ENCODE measurements at regions not wholly inside any gene's neighbourhood (a gene's known extent, or its start where the extent isn't known, plus 50 kb on each side); places are given as distances from the start of the nearest gene placed in this dataset.

DNA sequence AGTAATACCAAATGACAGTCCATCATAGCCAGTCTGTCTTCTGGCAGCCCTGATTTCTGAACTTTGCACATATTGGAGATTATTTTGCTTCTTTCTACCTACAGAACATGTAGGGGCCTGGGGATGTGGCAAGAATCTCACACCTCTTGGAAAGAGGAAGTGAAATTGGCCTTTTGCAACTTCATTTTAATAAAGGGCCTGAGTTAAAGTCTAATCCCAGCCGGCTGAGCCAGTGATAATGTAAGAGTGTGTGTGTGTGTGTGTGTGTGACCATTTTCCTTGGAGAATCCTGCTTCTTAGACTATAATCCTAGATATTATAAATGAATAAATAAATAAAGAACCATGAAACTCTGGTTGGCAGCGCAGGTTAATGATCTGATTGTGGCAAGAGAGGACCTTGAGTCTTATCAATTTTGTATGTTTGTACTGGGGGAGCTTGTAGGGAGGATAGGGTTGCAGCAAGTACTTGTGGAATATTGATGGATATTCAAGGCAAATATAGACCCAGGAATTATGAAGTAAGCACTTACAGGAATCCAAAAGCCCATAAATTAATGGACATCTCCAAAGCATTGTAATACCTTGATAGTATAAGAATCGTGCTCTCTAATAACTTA, 233.2 kb upstream of the AMIGO2 start:
- intact Hi-C loops (cut with DNase I; ENCODE audit: low total_unique reads): no loop called here
- H3K27ac ChIP-seq: no peak overlapping the region
- no peaks in the 10 kb centered on the region for H3K36me3 ChIP-seq (ENCODE audit: low read depth, missing control alignments)
- 58 to 86% methylated on average over 3 of the region's 3 CpGs for WGBS, 2 donors
- no peak for DNase-seq
- H3K4me1 ChIP-seq: no peaks in the 10 kb centered on the region
- no peak overlapping the region for H3K4me3 ChIP-seq
- no peaks in the 10 kb centered on the region for H3K27me3 ChIP-seq
- TF ChIP-seq, protein P1, sequence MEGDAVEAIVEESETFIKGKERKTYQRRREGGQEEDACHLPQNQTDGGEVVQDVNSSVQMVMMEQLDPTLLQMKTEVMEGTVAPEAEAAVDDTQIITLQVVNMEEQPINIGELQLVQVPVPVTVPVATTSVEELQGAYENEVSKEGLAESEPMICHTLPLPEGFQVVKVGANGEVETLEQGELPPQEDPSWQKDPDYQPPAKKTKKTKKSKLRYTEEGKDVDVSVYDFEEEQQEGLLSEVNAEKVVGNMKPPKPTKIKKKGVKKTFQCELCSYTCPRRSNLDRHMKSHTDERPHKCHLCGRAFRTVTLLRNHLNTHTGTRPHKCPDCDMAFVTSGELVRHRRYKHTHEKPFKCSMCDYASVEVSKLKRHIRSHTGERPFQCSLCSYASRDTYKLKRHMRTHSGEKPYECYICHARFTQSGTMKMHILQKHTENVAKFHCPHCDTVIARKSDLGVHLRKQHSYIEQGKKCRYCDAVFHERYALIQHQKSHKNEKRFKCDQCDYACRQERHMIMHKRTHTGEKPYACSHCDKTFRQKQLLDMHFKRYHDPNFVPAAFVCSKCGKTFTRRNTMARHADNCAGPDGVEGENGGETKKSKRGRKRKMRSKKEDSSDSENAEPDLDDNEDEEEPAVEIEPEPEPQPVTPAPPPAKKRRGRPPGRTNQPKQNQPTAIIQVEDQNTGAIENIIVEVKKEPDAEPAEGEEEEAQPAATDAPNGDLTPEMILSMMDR (IDR thresholded peaks at IDR 0.05): no peak
- TF ChIP-seq POLR2A (IDR thresholded peaks at IDR 0.05): no peak
- H3K9me3 ChIP-seq: no peaks in the 10 kb centered on the region

DNA sequence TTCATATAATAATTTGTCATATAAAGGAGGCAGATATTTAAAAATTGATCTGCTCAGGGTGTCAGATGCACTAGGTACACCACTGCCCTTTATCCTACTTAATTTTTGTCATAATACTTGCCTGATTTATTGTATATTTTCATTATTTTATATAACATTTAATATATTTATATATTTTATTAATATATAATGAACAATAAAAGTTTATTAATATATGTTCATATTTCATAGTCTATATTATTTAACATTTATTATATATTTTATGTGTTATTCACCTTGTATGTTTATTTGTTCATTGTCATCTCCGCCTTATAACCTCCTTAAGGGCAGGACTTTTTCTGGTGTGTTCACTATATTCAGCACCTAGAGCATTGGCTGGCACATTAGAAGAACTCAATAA, 232.4 kb upstream of the AMIGO2 start:
- intact Hi-C loops (cut with DNase I; ENCODE audit: low total_unique reads): no loop called here
- Histone ChIP-seq H3K4me3 (no peak overlapping the region), H3K36me3 (ENCODE audit: low read depth, missing control alignments) (no peaks in the 10 kb centered on the region), H3K4me1 (no peaks in the 10 kb centered on the region), H3K27me3 (no peaks in the 10 kb centered on the region), H3K27ac (no peak overlapping the region), H3K9me3 (no peaks in the 10 kb centered on the region)
- no peak for DNase-seq
- 90 to 96% methylated on average over 1 of the region's 1 CpG for WGBS, 2 donors
- TF ChIP-seq, protein P1 (IDR thresholded peaks at IDR 0.05): no peak
- TF ChIP-seq POLR2A (IDR thresholded peaks at IDR 0.05): no peak

DNA sequence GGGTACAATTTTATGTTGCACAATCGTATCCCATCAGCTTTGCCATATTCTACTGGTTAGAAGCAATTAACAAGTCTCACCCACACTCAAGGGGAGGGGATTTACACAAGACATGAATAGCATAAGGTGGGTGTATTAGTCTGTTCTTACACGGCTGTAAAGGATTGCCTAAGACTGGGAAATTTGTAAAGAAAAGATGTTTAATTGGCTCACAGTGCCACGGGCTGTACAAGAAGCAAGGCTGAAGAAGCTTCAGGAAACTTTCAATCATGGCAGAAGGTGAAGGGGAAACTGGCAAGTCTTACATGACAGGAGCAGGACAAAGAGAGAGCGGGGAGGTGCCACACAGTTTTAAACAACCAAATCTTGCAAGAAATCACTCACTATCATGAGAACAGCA, 231.8 kb upstream of the AMIGO2 start:
- Histone ChIP-seq H3K27ac (no peak overlapping the region), H3K4me1 (no peaks in the 10 kb centered on the region), H3K4me3 (no peak overlapping the region), H3K36me3 (ENCODE audit: low read depth, missing control alignments) (no peaks in the 10 kb centered on the region), H3K27me3 (no peaks in the 10 kb centered on the region), H3K9me3 (no peaks in the 10 kb centered on the region)
- WGBS, 2 donors: 81 to 92% methylated on average over 4 of the region's 4 CpGs
- TF ChIP-seq, protein P1 (IDR thresholded peaks at IDR 0.05): no peak
- TF ChIP-seq POLR2A (IDR thresholded peaks at IDR 0.05): no peak
- intact Hi-C loops (cut with DNase I; ENCODE audit: low total_unique reads): no loop called here
- no peak for DNase-seq

DNA sequence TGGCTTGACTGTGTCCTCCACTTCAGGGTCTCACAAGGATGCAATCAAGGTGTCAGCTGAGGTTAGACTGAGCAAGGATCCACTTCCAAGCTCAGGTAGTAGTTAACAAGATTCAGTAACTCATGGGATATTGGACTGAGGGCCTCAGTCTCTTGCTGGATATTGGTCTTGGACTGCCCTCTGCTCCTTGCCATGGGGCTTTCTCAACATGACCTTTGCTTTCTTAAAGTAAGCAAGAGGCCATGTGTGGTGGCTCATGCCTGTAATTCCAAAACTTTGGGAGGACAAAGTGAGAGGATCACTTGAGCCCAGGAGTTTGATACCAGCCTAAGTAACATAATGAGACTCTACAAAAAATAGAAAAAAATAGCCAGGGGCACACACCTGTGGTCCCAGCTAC, 231.3 kb upstream of the AMIGO2 start:
- Histone ChIP-seq H3K27me3 (no peaks in the 10 kb centered on the region), H3K9me3 (no peaks in the 10 kb centered on the region), H3K4me3 (no peak overlapping the region), H3K4me1 (no peaks in the 10 kb centered on the region), H3K27ac (no peak overlapping the region), H3K36me3 (ENCODE audit: low read depth, missing control alignments) (no peaks in the 10 kb centered on the region)
- no peak for DNase-seq
- intact Hi-C loops (cut with DNase I; ENCODE audit: low total_unique reads): no loop called here
- no peak for TF ChIP-seq POLR2A (IDR thresholded peaks at IDR 0.05)
- TF ChIP-seq, protein P1 (IDR thresholded peaks at IDR 0.05): no peak

DNA sequence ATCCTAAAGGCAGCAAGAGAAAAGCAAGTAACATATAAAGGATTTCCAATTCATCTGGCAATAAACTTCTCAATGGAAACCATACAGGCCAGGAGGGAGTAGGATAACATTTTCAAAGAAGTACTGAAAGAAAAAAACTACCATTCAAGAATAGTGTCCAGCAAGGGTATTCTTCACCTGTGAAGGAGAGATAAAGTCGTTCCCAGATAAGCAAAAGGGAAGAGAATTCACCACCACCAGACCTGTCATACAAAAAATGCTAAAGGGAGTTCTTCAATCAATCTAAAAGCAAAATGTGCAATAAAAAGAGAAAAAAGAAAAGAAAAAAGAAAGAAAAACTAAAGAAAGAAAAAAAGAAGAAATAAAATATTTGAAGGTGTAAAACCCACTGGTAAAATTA, 228.9 kb upstream of the AMIGO2 start:
- Histone ChIP-seq H3K36me3 (ENCODE audit: low read depth, missing control alignments) (no peaks in the 10 kb centered on the region), H3K27me3 (no peaks in the 10 kb centered on the region), H3K27ac (no peak overlapping the region), H3K9me3 (no peaks in the 10 kb centered on the region), H3K4me1 (no peaks in the 10 kb centered on the region), H3K4me3 (no peak overlapping the region)
- TF ChIP-seq, protein P1 (IDR thresholded peaks at IDR 0.05): no peak
- TF ChIP-seq POLR2A (IDR thresholded peaks at IDR 0.05): no peak
- 80 to 88% methylated on average over 1 of the region's 1 CpG for WGBS, 2 donors
- no peak for DNase-seq
- intact Hi-C loops (cut with DNase I; ENCODE audit: low total_unique reads): no loop called here
